ENCODE measurements at regions not wholly inside any gene's neighbourhood (a gene's known extent, or its start where the extent isn't known, plus 50 kb on each side); places are given as distances from the start of the nearest gene placed in this dataset.

- TF ChIP-seq CTCF (IDR thresholded peaks at IDR 0.05; ENCODE audit: insufficient read depth, low read depth, low read length): no peak
- no peak overlapping the region for H3K4me3 ChIP-seq (ENCODE audit: low read depth, low read length)
- peak; percentile 26 for DNase-seq (ENCODE audit: low read depth)
These were observed 662.0 kb upstream of the FRG1 start for GRCh38 chr4:189278597-189279165.

- TF ChIP-seq CTCF (IDR thresholded peaks at IDR 0.05; ENCODE audit: insufficient read depth, low read depth, low read length): no peak
- H3K4me3 ChIP-seq (ENCODE audit: low read depth, low read length): no peak overlapping the region
- peak; percentile 82 for DNase-seq (ENCODE audit: low read depth)
These were observed 661.5 kb upstream of the FRG1 start for GRCh38 chr4:189279188-189279587.

- H3K4me3 ChIP-seq (ENCODE audit: low read depth, low read length): no peak overlapping the region
- no peak for DNase-seq (ENCODE audit: low read depth)
- no peak for TF ChIP-seq CTCF (IDR thresholded peaks at IDR 0.05; ENCODE audit: insufficient read depth, low read depth, low read length)
These were observed 655.3 kb upstream of the FRG1 start for GRCh38 chr4:189285377-189285776.

GRCh38 chr4:189291939-189292338, 648.7 kb upstream of the FRG1 start:
- H3K4me3 ChIP-seq (ENCODE audit: low read depth, low read length): no peak overlapping the region
- no peak for DNase-seq (ENCODE audit: low read depth)
- TF ChIP-seq CTCF (IDR thresholded peaks at IDR 0.05; ENCODE audit: insufficient read depth, low read depth, low read length): no peak

GRCh38 chr4:189293459-189293858, 647.2 kb upstream of the FRG1 start:
- no peak for DNase-seq (ENCODE audit: low read depth)
- no peak overlapping the region for H3K4me3 ChIP-seq (ENCODE audit: low read depth, low read length)
- no peak for TF ChIP-seq CTCF (IDR thresholded peaks at IDR 0.05; ENCODE audit: insufficient read depth, low read depth, low read length)

- DNase-seq (ENCODE audit: low read depth): no peak
- no peak overlapping the region for H3K4me3 ChIP-seq (ENCODE audit: low read depth, low read length)
- TF ChIP-seq CTCF (IDR thresholded peaks at IDR 0.05; ENCODE audit: insufficient read depth, low read depth, low read length): no peak
These were observed 646.1 kb upstream of the FRG1 start for GRCh38 chr4:189294574-189294973.

GRCh38 chr4:189299706-189300105, 641.0 kb upstream of the FRG1 start:
- no peak for TF ChIP-seq CTCF (IDR thresholded peaks at IDR 0.05; ENCODE audit: insufficient read depth, low read depth, low read length)
- DNase-seq (ENCODE audit: low read depth): peak; percentile 8
- H3K4me3 ChIP-seq (ENCODE audit: low read depth, low read length): no peak overlapping the region
